DOHH2 (cell line): ENCODE measurements at regions not wholly inside any gene's neighbourhood (a gene's known extent, or its start where the extent isn't known, plus 50 kb on each side); places are given as distances from the start of the nearest gene placed in this dataset.

Experiments used
- H3F3A ChIP-seq: fragments of 200-600 bp; sonication (generic), shearing (Covaris generic); 2 replicates; pipeline ENCODE4 v1.6.0; 2016; ENCODE audit warnings: antibody characterized with exemption, mild to moderate bottlenecking; ENCODE audit not compliant: control insufficient read depth, insufficient read depth
- H3K27ac ChIP-seq: fragments of 200-600 bp; sonication (generic); 2 replicates; pipeline ENCODE4 v1.5.1; 2014; ENCODE audit warnings: low read depth, mild to moderate bottlenecking, low read length, moderate library complexity
- H3K27me3 ChIP-seq: fragments of 200-600 bp; sonication (generic); 2 replicates; pipeline ENCODE4 v1.6.1; 2014; ENCODE audit warnings: mild to moderate bottlenecking, low read length, mixed read lengths; ENCODE audit not compliant: control insufficient read depth
- H3K36me3 ChIP-seq: fragments of 200-600 bp; sonication (generic); 2 replicates; pipeline ENCODE4 v1.6.1; 2014; ENCODE audit warnings: mild to moderate bottlenecking, low read length, moderate library complexity, mixed read lengths; ENCODE audit not compliant: control insufficient read depth
- H3K4me1 ChIP-seq: fragments of 200-600 bp; sonication (generic); 2 replicates; pipeline ENCODE4 v1.6.1; 2014; ENCODE audit warnings: mild to moderate bottlenecking, low read length, mixed read lengths; ENCODE audit not compliant: control insufficient read depth
- H3K4me2 ChIP-seq: fragments of 200-600 bp; sonication (generic); 2 replicates; pipeline ENCODE4 v1.6.0; 2014; ENCODE audit warnings: mild to moderate bottlenecking, low read length, moderate library complexity
- H3K4me3 ChIP-seq: fragments of 200-600 bp; sonication (generic); 2 replicates; pipeline ENCODE4 v1.5.1; 2014; ENCODE audit warnings: mild to moderate bottlenecking, low read length, mixed read lengths
- H3K79me2 ChIP-seq: fragments of 200-600 bp; sonication (generic); 2 replicates; pipeline ENCODE4 v1.6.1; 2014; ENCODE audit warnings: mild to moderate bottlenecking, low read length, mixed read lengths; ENCODE audit not compliant: control insufficient read depth
- H3K9me2 ChIP-seq: fragments of 200-600 bp; sonication (generic); replicated peaks from 2 replicates; pipeline ENCODE4 v1.6.1; 2014; ENCODE audit warnings: mild to moderate bottlenecking, low read length, mixed read lengths; ENCODE audit not compliant: control insufficient read depth
- H3K9me3 ChIP-seq: fragments of 200-600 bp; sonication (generic); 2 replicates; pipeline ENCODE4 v1.6.1; 2014; ENCODE audit warnings: antibody characterized with exemption, low read length, mixed read lengths; ENCODE audit not compliant: control insufficient read depth, insufficient read depth
- H4K20me1 ChIP-seq: fragments of 200-600 bp; sonication (generic); 2 replicates; pipeline ENCODE4 v1.6.0; 2014; ENCODE audit warnings: low read depth, mild to moderate bottlenecking, antibody characterized with exemption, low read length, moderate library complexity; ENCODE audit not compliant: control insufficient read depth, insufficient read depth
- CTCF ChIP-seq: fragments of 200-600 bp; sonication (generic); IDR thresholded peaks from one replicate; pipeline ENCODE4 v1.5.1; 2014; ENCODE audit warnings: antibody characterized with exemption, mild to moderate bottlenecking, low read depth, low read length; ENCODE audit not compliant: poor library complexity, severe bottlenecking
- EZH2phosphoT487 ChIP-seq: fragments of 200-600 bp; sonication (generic); IDR thresholded peaks from 2 replicates; pipeline ENCODE4 v1.6.1; 2017; ENCODE audit warnings: borderline replicate concordance, mild to moderate bottlenecking, antibody characterized with exemption, low read length, moderate library complexity, mixed read lengths

GRCh38 chr4:163688856-163689255 is 194.4 kb downstream of the TMA16 start:
- H3K79me2 ChIP-seq, result no peaks in the 10 kb centered on the region
- H3K27ac ChIP-seq, result no peak overlapping the region
- no peaks in the 10 kb centered on the region for H3K4me1 ChIP-seq
- no peaks in the 10 kb centered on the region for H3K27me3 ChIP-seq
- H3F3A ChIP-seq, result no peaks in the 10 kb centered on the region
- H3K36me3 ChIP-seq, result no peaks in the 10 kb centered on the region
- H3K9me3 ChIP-seq, result no peaks in the 10 kb centered on the region
- H4K20me1 ChIP-seq, result no peaks in the 10 kb centered on the region
- H3K9me2 ChIP-seq, result no peaks in the 10 kb centered on the region
- no peak overlapping the region for H3K4me3 ChIP-seq
- TF ChIP-seq CTCF (no peak), EZH2phosphoT487 (no peak)
- H3K4me2 ChIP-seq, result no peak overlapping the region

- no peaks in the 10 kb centered on the region for H3K79me2 ChIP-seq
- H3K27ac ChIP-seq, result no peak overlapping the region
- no peaks in the 10 kb centered on the region for H3F3A ChIP-seq
Measured at GRCh38 chr4:163693211-163693610, 198.7 kb downstream of the TMA16 start.

GRCh38 chr4:163693776-163694175 is 199.3 kb downstream of the TMA16 start:
- no peaks in the 10 kb centered on the region for H4K20me1 ChIP-seq
- H3K4me3 ChIP-seq, result no peak overlapping the region
- H3K4me1 ChIP-seq, result no peaks in the 10 kb centered on the region
- no peaks in the 10 kb centered on the region for H3K9me2 ChIP-seq
- H3K27me3 ChIP-seq, result 0 out of 2 replicates have a peak, but pooled peaks cover 2% of the 10 kb centered on the region
- TF ChIP-seq EZH2phosphoT487, result no peak
- no peak for TF ChIP-seq CTCF
- H3K9me3 ChIP-seq, result no peaks in the 10 kb centered on the region
- H3K27ac ChIP-seq, result no peak overlapping the region
- H3K79me2 ChIP-seq, result no peaks in the 10 kb centered on the region
- H3F3A ChIP-seq, result no peaks in the 10 kb centered on the region
- H3K4me2 ChIP-seq, result no peak overlapping the region
- H3K36me3 ChIP-seq, result no peaks in the 10 kb centered on the region

More at GRCh38 chr4:163693211-163693610, 198.7 kb downstream of the TMA16 start:
- TF ChIP-seq EZH2phosphoT487 (no peak), CTCF (no peak)
- Histone ChIP-seq H3K9me2 (no peaks in the 10 kb centered on the region), H3K9me3 (no peaks in the 10 kb centered on the region), H3K27me3 (0 out of 2 replicates have a peak, but pooled peaks cover 2% of the 10 kb centered on the region), H3K4me3 (no peak overlapping the region), H4K20me1 (no peaks in the 10 kb centered on the region), H3K4me1 (no peaks in the 10 kb centered on the region), H3K4me2 (no peak overlapping the region), H3K36me3 (no peaks in the 10 kb centered on the region)
